ENCODE measurements at regions not wholly inside any gene's neighbourhood (a gene's known extent, or its start where the extent isn't known, plus 50 kb on each side); places are given as distances from the start of the nearest gene placed in this dataset.

DNA sequence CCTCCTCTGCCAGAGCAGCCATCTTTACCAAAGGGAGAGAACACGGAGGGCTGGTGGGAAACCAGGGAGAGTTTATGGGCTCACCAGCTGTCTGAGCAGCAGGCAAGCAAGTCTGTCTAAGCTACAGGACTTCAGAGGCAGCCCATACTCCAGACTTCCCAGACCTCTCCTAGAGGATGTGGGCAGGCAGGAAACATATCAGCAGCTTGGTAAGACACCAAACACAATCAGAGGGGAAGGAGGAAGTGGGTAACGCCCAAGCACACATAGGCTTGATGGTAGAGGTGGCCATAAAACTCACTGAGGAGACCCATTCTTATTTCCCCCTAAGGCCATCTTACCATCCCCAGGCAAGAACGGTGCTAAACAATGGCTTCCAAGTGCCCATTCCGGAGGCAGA, 143.1 kb upstream of the ARID1B start:
- Histone ChIP-seq H3K27ac (ENCODE audit: low read depth, low read length) (no peak overlapping the region), H3K9me3 (ENCODE audit: control insufficient read depth in 1 of 2, insufficient read depth in 1 of 2, low read depth in 1 of 2, low read length in 2 of 2) (no peaks in the 10 kb centered on the region)
- no peak for ATAC-seq

More for the DNA sequence above, 143.1 kb upstream of the ARID1B start:
- CTCF ChIA-PET, result no interaction called here
- H3K4me2 ChIP-seq (ENCODE audit: low read length), result no peak overlapping the region
- DNase-seq (ENCODE audit: low read depth, low spot score), result no peak
- no peaks in the 10 kb centered on the region for H3K79me2 ChIP-seq (ENCODE audit: insufficient read depth, low read length)
- H3K9ac ChIP-seq (ENCODE audit: low read length), result no peak overlapping the region
- no peak overlapping the region for H3K4me3 ChIP-seq (replicated peaks in 1 of 2; ENCODE audit: low read depth in 1 of 2, low read length in 2 of 2)
- no peaks in the 10 kb centered on the region for H4K20me1 ChIP-seq (ENCODE audit: insufficient read depth)
- no peaks in the 10 kb centered on the region for H3K27me3 ChIP-seq (ENCODE audit: insufficient read depth, low read length)
- intact Hi-C loops (cut with micrococcal nuclease), result no loop called here
- no TSS peak for BruUV-seq (replicated peaks)
- no peaks in the 10 kb centered on the region for H3K9me2 ChIP-seq (ENCODE audit: insufficient read depth)
- no peaks in the 10 kb centered on the region for H3K36me3 ChIP-seq (ENCODE audit: control insufficient read depth in 1 of 2, insufficient read depth in 2 of 2, low read length in 2 of 2)
- no peaks in the 10 kb centered on the region for H3K4me1 ChIP-seq (ENCODE audit: control insufficient read depth in 1 of 2, insufficient read depth in 2 of 2, low read length in 2 of 2)
- RAD21 ChIA-PET (ENCODE audit: low non-redundant PET in 1 of 2, low total read pairs in 2 of 2, uncharacterized antibody in 2 of 2, unreplicated experiment in 2 of 2), result no interaction called here
- TF ChIP-seq ZNF274 (IDR thresholded peaks at IDR 0.05; ENCODE audit: low read depth, low read length) (no peak), CEBPB (IDR thresholded peaks at IDR 0.05; ENCODE audit: low read depth) (no peak), TCF7L2 (IDR thresholded peaks at IDR 0.05; ENCODE audit: borderline replicate concordance, extremely low read depth, insufficient read depth, insufficient read length) (no peak), YY1 (IDR thresholded peaks at IDR 0.05; ENCODE audit: extremely low read depth, insufficient replicate concordance, low read depth, low read length) (no peak), RAD21 (IDR thresholded peaks at IDR 0.05; ENCODE audit: low read depth) (no peak), ELF1 (IDR thresholded peaks at IDR 0.05; ENCODE audit: borderline replicate concordance, low read depth) (no peak), POLR2A (IDR thresholded peaks at IDR 0.05; ENCODE audit: borderline replicate concordance, extremely low read depth, insufficient read depth, insufficient read length) (no peak), CBX3 (IDR thresholded peaks at IDR 0.05; ENCODE audit: low read depth) (no peak), EGR1 (IDR thresholded peaks at IDR 0.05; ENCODE audit: low read depth) (no peak), SIN3A (IDR thresholded peaks at IDR 0.05; ENCODE audit: low read depth) (no peak)
- TF ChIP-seq, protein P1, sequence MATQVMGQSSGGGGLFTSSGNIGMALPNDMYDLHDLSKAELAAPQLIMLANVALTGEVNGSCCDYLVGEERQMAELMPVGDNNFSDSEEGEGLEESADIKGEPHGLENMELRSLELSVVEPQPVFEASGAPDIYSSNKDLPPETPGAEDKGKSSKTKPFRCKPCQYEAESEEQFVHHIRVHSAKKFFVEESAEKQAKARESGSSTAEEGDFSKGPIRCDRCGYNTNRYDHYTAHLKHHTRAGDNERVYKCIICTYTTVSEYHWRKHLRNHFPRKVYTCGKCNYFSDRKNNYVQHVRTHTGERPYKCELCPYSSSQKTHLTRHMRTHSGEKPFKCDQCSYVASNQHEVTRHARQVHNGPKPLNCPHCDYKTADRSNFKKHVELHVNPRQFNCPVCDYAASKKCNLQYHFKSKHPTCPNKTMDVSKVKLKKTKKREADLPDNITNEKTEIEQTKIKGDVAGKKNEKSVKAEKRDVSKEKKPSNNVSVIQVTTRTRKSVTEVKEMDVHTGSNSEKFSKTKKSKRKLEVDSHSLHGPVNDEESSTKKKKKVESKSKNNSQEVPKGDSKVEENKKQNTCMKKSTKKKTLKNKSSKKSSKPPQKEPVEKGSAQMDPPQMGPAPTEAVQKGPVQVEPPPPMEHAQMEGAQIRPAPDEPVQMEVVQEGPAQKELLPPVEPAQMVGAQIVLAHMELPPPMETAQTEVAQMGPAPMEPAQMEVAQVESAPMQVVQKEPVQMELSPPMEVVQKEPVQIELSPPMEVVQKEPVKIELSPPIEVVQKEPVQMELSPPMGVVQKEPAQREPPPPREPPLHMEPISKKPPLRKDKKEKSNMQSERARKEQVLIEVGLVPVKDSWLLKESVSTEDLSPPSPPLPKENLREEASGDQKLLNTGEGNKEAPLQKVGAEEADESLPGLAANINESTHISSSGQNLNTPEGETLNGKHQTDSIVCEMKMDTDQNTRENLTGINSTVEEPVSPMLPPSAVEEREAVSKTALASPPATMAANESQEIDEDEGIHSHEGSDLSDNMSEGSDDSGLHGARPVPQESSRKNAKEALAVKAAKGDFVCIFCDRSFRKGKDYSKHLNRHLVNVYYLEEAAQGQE (IDR thresholded peaks at IDR 0.05; ENCODE audit: low read depth), result no peak
- TF ChIP-seq, protein P2, sequence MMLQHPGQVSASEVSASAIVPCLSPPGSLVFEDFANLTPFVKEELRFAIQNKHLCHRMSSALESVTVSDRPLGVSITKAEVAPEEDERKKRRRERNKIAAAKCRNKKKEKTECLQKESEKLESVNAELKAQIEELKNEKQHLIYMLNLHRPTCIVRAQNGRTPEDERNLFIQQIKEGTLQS (IDR thresholded peaks at IDR 0.05), result no peak
- no peak overlapping the region for H2AFZ ChIP-seq (ENCODE audit: low read depth, low read length, poor library complexity, severe bottlenecking)
- POLR2A ChIA-PET, result no interaction called here
